Astrocyte (in vitro differentiated cells and primary cell): ENCODE measurements at regions not wholly inside any gene's neighbourhood (a gene's known extent, or its start where the extent isn't known, plus 50 kb on each side); places are given as distances from the start of the nearest gene placed in this dataset.

Experiments used
- CTCF ChIP-seq: IDR thresholded peaks from 2 replicates; pipeline ENCODE4 v1.5.1; 2011; ENCODE audit warnings: low read depth, mild to moderate bottlenecking, inconsistent platforms, low read length, moderate library complexity; ENCODE audit not compliant: insufficient read depth
- EZH2 ChIP-seq: IDR thresholded peaks from 2 replicates; pipeline ENCODE4 v1.6.1; 2012; ENCODE audit warnings: mild to moderate bottlenecking, low read length, inconsistent platforms; ENCODE audit not compliant: insufficient read depth

GRCh38 chrX:121216641-121217374, 169.4 kb downstream of the GLUD2 start:
- TF ChIP-seq CTCF (no peak), EZH2 (no peak)
